Sigmoid colon (tissue), 4 donors: ENCODE measurements at regions not wholly inside any gene's neighbourhood (a gene's known extent, or its start where the extent isn't known, plus 50 kb on each side); places are given as distances from the start of the nearest gene placed in this dataset.

Experiments used
- POLR2A ChIP-seq, 2 donors: fragments of 450-650 bp; IDR thresholded peaks; one replicate each; pipeline ENCODE4 v1.6.1; 2016; ENCODE audit warnings: antibody characterized with exemption in 2 of 2, mild to moderate bottlenecking in 2 of 2, moderate library complexity in 2 of 2
- POLR2AphosphoS5 ChIP-seq, 4 donors: sonication (generic); formaldehyde crosslinking; IDR thresholded peaks; one replicate each; pipeline ENCODE4 v1.6.1; 2017; ENCODE audit warnings: antibody characterized with exemption in 4 of 4
- TF ChIP-seq, protein P1 (sequence below), 4 experiments: fragments of 450-650 bp in 3 of 4; fragments of 200-600 bp in 1 of 4; IDR thresholded peaks; one replicate each; pipeline ENCODE4 v1.5.1; 2016 to 2019; ENCODE audit warnings: antibody characterized with exemption in 4 of 4, mild to moderate bottlenecking in 3 of 4, moderate library complexity in 2 of 4

- TF ChIP-seq, protein P1, sequence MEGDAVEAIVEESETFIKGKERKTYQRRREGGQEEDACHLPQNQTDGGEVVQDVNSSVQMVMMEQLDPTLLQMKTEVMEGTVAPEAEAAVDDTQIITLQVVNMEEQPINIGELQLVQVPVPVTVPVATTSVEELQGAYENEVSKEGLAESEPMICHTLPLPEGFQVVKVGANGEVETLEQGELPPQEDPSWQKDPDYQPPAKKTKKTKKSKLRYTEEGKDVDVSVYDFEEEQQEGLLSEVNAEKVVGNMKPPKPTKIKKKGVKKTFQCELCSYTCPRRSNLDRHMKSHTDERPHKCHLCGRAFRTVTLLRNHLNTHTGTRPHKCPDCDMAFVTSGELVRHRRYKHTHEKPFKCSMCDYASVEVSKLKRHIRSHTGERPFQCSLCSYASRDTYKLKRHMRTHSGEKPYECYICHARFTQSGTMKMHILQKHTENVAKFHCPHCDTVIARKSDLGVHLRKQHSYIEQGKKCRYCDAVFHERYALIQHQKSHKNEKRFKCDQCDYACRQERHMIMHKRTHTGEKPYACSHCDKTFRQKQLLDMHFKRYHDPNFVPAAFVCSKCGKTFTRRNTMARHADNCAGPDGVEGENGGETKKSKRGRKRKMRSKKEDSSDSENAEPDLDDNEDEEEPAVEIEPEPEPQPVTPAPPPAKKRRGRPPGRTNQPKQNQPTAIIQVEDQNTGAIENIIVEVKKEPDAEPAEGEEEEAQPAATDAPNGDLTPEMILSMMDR (IDR thresholded peaks at IDR 0.05): no peak
- TF ChIP-seq POLR2AphosphoS5 (IDR thresholded peaks at IDR 0.05): no peak
- no peak for TF ChIP-seq POLR2A (IDR thresholded peaks at IDR 0.05)
Observed at GRCh38 chr5:42301349-42301748, 121.9 kb upstream of the GHR start.
